ENCODE measurements at regions not wholly inside any gene's neighbourhood (a gene's known extent, or its start where the extent isn't known, plus 50 kb on each side); places are given as distances from the start of the nearest gene placed in this dataset.

- no peak for DNase-seq
Observed at GRCh38 chr12:15033029-15033428, 60.2 kb downstream of the PDE6H start.

GRCh38 chr12:15033641-15034040 lies 60.8 kb downstream of the PDE6H start:
- peak; percentile 38 for DNase-seq

- DNase-seq = no peak
Observed at GRCh38 chr12:15035185-15035584, 62.3 kb downstream of the PDE6H start.

GRCh38 chr12:15037091-15037687 lies 64.3 kb downstream of the PDE6H start:
- no peak for DNase-seq

- DNase-seq = no peak
Observed at GRCh38 chr12:15038137-15038536, 65.3 kb downstream of the PDE6H start.

- no peak for DNase-seq
Observed at GRCh38 chr12:15044471-15044870, 71.6 kb downstream of the PDE6H start.

- DNase-seq = no peak
Observed at GRCh38 chr12:15045451-15045850, 72.6 kb downstream of the PDE6H start.

GRCh38 chr12:15047611-15048010 lies 74.8 kb downstream of the PDE6H start:
- DNase-seq = no peak

- peak; percentile 85 for DNase-seq
Observed at GRCh38 chr12:15049461-15050153, 76.8 kb downstream of the PDE6H start.

- peak; percentile 39 for DNase-seq
Observed at GRCh38 chr12:15050659-15051058, 77.8 kb downstream of the PDE6H start.

GRCh38 chr12:15052691-15053090 lies 79.8 kb downstream of the PDE6H start:
- peak; percentile 55 for DNase-seq

GRCh38 chr12:15056218-15056617 lies 83.4 kb downstream of the PDE6H start:
- no peak for DNase-seq
